ENCODE measurements at regions not wholly inside any gene's neighbourhood (a gene's known extent, or its start where the extent isn't known, plus 50 kb on each side); places are given as distances from the start of the nearest gene placed in this dataset.

DNA sequence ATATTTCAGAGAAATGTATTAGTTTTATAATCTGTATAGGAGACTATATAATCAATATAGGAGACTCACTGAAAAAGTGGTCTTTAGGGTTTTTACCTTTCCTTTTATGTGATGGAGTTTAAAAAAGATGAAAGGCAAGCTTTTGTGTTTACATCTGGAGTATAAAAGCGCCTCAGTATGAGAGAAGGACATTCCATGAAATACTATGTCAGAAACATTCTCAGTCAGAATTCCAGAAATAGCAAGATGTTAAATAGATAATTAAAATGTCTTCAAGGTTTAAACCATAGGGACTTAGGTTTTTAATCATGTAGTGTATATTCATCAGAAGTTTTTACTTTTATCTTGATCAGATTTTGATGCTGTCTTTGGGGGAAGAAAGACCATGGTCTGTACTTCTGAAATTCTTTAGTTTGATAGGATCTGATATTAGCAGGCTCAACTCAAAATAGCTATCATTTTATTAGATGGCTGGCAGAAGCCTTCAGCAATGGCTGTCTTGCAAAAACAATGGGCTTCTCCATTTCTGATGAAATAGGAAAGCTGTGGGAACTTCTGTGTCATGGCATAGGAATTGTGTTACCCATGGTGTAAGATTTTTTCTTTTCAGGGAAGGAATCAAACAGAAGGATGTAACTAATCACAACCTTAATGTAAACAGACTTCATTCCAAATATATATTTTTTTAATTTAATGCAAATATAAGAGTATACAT is 209.6 kb upstream of the PLSCR5 start:
- no peak for TF ChIP-seq EZH2phosphoT487 (conservative IDR thresholded peaks at IDR 0.05; ENCODE audit: low read length)
- no peak for TF ChIP-seq CTCF (IDR thresholded peaks at IDR 0.05; ENCODE audit: insufficient read depth, low read length, poor library complexity, severe bottlenecking)
- Histone ChIP-seq H3F3A (ENCODE audit: insufficient read depth) (no peaks in the 10 kb centered on the region), H2AFZ (ENCODE audit: low read depth, low read length, severe bottlenecking) (no peak overlapping the region), H4K20me1 (ENCODE audit: low read depth, low read length) (no peaks in the 10 kb centered on the region), H3K9ac (ENCODE audit: low read length) (no peak overlapping the region), H3K36me3 (ENCODE audit: low read length) (no peaks in the 10 kb centered on the region), H3K9me3 (ENCODE audit: insufficient read depth, low read length) (no peaks in the 10 kb centered on the region), H3K27ac (ENCODE audit: low read depth, low read length) (no peak overlapping the region), H3K27me3 (ENCODE audit: low read length) (no peaks in the 10 kb centered on the region), H3K4me2 (ENCODE audit: low read depth, low read length, poor library complexity, severe bottlenecking) (no peak overlapping the region), H3K9me2 (replicated peaks; ENCODE audit: insufficient read depth, low read length) (no peaks in the 10 kb centered on the region), H3K79me2 (ENCODE audit: insufficient read depth, low read length) (no peaks in the 10 kb centered on the region), H3K4me3 (ENCODE audit: insufficient read depth, low read length, poor library complexity, severe bottlenecking) (no peak overlapping the region)

DNA sequence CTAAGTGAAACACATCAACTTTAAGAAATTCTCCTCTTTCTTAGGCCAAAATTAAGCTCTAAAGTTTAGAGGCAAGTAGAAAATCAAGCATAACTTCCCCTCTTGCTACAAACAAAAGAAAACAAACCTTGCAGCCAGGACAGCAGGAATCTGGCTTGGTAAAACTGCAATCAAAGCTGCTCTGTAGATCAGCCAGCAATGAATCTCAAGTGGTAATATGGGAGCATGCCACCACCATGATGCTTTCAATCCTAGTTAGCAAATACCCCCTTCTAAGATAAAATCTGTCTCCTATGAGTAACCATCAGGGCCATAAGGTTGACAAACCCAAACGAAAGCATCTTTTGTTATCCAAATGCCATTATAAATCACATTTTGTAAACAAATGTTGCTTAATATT is 208.3 kb upstream of the PLSCR5 start:
- no peaks in the 10 kb centered on the region for H3K9me2 ChIP-seq (replicated peaks; ENCODE audit: insufficient read depth, low read length)
- H3K27ac ChIP-seq (ENCODE audit: low read depth, low read length): no peak overlapping the region
- H3K4me3 ChIP-seq (ENCODE audit: insufficient read depth, low read length, poor library complexity, severe bottlenecking): no peak overlapping the region
- H3F3A ChIP-seq (ENCODE audit: insufficient read depth): no peaks in the 10 kb centered on the region
- no peak overlapping the region for H3K9ac ChIP-seq (ENCODE audit: low read length)
- H3K36me3 ChIP-seq (ENCODE audit: low read length): no peaks in the 10 kb centered on the region
- no peaks in the 10 kb centered on the region for H3K9me3 ChIP-seq (ENCODE audit: insufficient read depth, low read length)
- no peak overlapping the region for H2AFZ ChIP-seq (ENCODE audit: low read depth, low read length, severe bottlenecking)
- no peaks in the 10 kb centered on the region for H4K20me1 ChIP-seq (ENCODE audit: low read depth, low read length)
- no peaks in the 10 kb centered on the region for H3K79me2 ChIP-seq (ENCODE audit: insufficient read depth, low read length)
- H3K4me2 ChIP-seq (ENCODE audit: low read depth, low read length, poor library complexity, severe bottlenecking): no peak overlapping the region
- TF ChIP-seq CTCF (IDR thresholded peaks at IDR 0.05; ENCODE audit: insufficient read depth, low read length, poor library complexity, severe bottlenecking): no peak
- TF ChIP-seq EZH2phosphoT487 (conservative IDR thresholded peaks at IDR 0.05; ENCODE audit: low read length): no peak
- no peaks in the 10 kb centered on the region for H3K27me3 ChIP-seq (ENCODE audit: low read length)

DNA sequence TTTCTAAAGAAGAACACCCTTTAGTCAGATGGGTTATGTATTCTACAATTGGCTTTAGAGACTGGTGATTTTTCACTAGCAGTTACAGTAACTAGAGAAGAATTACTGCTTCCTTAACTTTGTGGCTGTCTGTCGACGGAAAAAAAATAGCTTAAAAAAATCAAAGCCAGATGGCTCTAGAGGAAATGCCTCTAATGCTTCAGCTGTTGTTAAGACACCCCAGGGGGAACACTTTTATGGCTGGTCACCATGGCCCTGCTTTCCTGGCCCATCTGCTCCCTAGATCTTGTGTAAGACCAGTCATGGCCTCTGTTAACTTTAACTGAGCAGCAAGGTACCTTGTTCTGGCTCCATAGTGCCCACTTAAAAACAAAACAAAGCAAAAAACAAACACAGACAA is 198.6 kb upstream of the PLSCR5 start:
- Histone ChIP-seq H3K27me3 (ENCODE audit: low read length) (no peaks in the 10 kb centered on the region), H3K27ac (ENCODE audit: low read depth, low read length) (no peak overlapping the region), H2AFZ (ENCODE audit: low read depth, low read length, severe bottlenecking) (no peak overlapping the region), H3K36me3 (ENCODE audit: low read length) (no peaks in the 10 kb centered on the region), H3K9ac (ENCODE audit: low read length) (no peak overlapping the region), H3K4me2 (ENCODE audit: low read depth, low read length, poor library complexity, severe bottlenecking) (no peak overlapping the region), H4K20me1 (ENCODE audit: low read depth, low read length) (no peaks in the 10 kb centered on the region), H3K79me2 (ENCODE audit: insufficient read depth, low read length) (no peaks in the 10 kb centered on the region), H3K4me3 (ENCODE audit: insufficient read depth, low read length, poor library complexity, severe bottlenecking) (no peak overlapping the region), H3K9me3 (ENCODE audit: insufficient read depth, low read length) (no peaks in the 10 kb centered on the region), H3F3A (ENCODE audit: insufficient read depth) (no peaks in the 10 kb centered on the region), H3K9me2 (replicated peaks; ENCODE audit: insufficient read depth, low read length) (no peaks in the 10 kb centered on the region)
- TF ChIP-seq EZH2phosphoT487 (conservative IDR thresholded peaks at IDR 0.05; ENCODE audit: low read length) (no peak), CTCF (IDR thresholded peaks at IDR 0.05; ENCODE audit: insufficient read depth, low read length, poor library complexity, severe bottlenecking) (no peak)
